Epithelial cell of prostate (primary cell): ENCODE measurements at regions not wholly inside any gene's neighbourhood (a gene's known extent, or its start where the extent isn't known, plus 50 kb on each side); places are given as distances from the start of the nearest gene placed in this dataset.

Source experiments
- DNase-seq: peaks from one replicate; pipeline ENCODE4 v3.0.0-alpha.2; 2011; ENCODE audit warnings: low read depth, low spot score
- H3K27ac ChIP-seq: fragments of 450-650 bp; 2 replicates; pipeline ENCODE4 v1.5.1; 2017; ENCODE audit warnings: mild to moderate bottlenecking

GRCh38 chr4:13084210-13084609 is 399.9 kb downstream of the RAB28 start:
- H3K27ac ChIP-seq: no peak overlapping the region
- no peak for DNase-seq

- no peak overlapping the region for H3K27ac ChIP-seq
- DNase-seq: no peak
Observed at GRCh38 chr4:13081830-13082229, 402.3 kb downstream of the RAB28 start.

- H3K27ac ChIP-seq: no peak overlapping the region
Observed at GRCh38 chr4:13067077-13067476, 417.1 kb downstream of the RAB28 start.

GRCh38 chr4:13059019-13059418 is 425.1 kb downstream of the RAB28 start:
- DNase-seq: no peak
- no peak overlapping the region for H3K27ac ChIP-seq

More at GRCh38 chr4:13067077-13067476, 417.1 kb downstream of the RAB28 start:
- no peak for DNase-seq

- no peak for DNase-seq
- no peak overlapping the region for H3K27ac ChIP-seq
Observed at GRCh38 chr4:13056630-13057189, 427.4 kb downstream of the RAB28 start.

- no peak for DNase-seq
- no peak overlapping the region for H3K27ac ChIP-seq
Observed at GRCh38 chr4:13054420-13054970, 429.6 kb downstream of the RAB28 start.

GRCh38 chr4:13047591-13047990 is 436.5 kb downstream of the RAB28 start:
- no peak overlapping the region for H3K27ac ChIP-seq
- no peak for DNase-seq

- H3K27ac ChIP-seq: no peak overlapping the region
- no peak for DNase-seq
Observed at GRCh38 chr4:13036841-13037240, 447.3 kb downstream of the RAB28 start.

GRCh38 chr4:13032936-13033335 is 451.2 kb downstream of the RAB28 start:
- DNase-seq: no peak
- H3K27ac ChIP-seq: no peak overlapping the region

- DNase-seq: no peak
- no peak overlapping the region for H3K27ac ChIP-seq
Observed at GRCh38 chr4:13024147-13025105, 459.7 kb downstream of the RAB28 start.

- H3K27ac ChIP-seq: no peak overlapping the region
- DNase-seq: no peak
Observed at GRCh38 chr4:13007802-13008470, 476.2 kb downstream of the RAB28 start.

GRCh38 chr4:12993923-12994322 is 490.2 kb downstream of the RAB28 start:
- H3K27ac ChIP-seq: no peak overlapping the region
- DNase-seq: no peak

GRCh38 chr4:12987284-12987683 is 496.9 kb downstream of the RAB28 start:
- no peak for DNase-seq
- no peak overlapping the region for H3K27ac ChIP-seq

- DNase-seq: no peak
- H3K27ac ChIP-seq: no peak overlapping the region
Observed at GRCh38 chr4:12979797-12980196, 504.3 kb downstream of the RAB28 start.

GRCh38 chr4:12978310-12978709 is 505.8 kb downstream of the RAB28 start:
- no peak overlapping the region for H3K27ac ChIP-seq
- no peak for DNase-seq

- DNase-seq: no peak
Observed at GRCh38 chr4:12975511-12975910, 508.6 kb downstream of the RAB28 start.

GRCh38 chr4:12973522-12973921 is 510.6 kb downstream of the RAB28 start:
- no peak overlapping the region for H3K27ac ChIP-seq
- no peak for DNase-seq

More at GRCh38 chr4:12975511-12975910, 508.6 kb downstream of the RAB28 start:
- no peak overlapping the region for H3K27ac ChIP-seq

- DNase-seq: no peak
- H3K27ac ChIP-seq: no peak overlapping the region
Observed at GRCh38 chr4:12968345-12968744, 515.8 kb downstream of the RAB28 start.

- H3K27ac ChIP-seq: no peak overlapping the region
- DNase-seq: no peak
Observed at GRCh38 chr4:12966726-12967125, 517.4 kb downstream of the RAB28 start.

GRCh38 chr4:12965334-12965733 is 518.8 kb downstream of the RAB28 start:
- no peak for DNase-seq
- H3K27ac ChIP-seq: no peak overlapping the region

GRCh38 chr4:12963912-12964311 is 520.2 kb downstream of the RAB28 start:
- no peak overlapping the region for H3K27ac ChIP-seq
- DNase-seq: no peak
